HAP-1 (cell line): ENCODE measurements at regions not wholly inside any gene's neighbourhood (a gene's known extent, or its start where the extent isn't known, plus 50 kb on each side); places are given as distances from the start of the nearest gene placed in this dataset.
A peak's percentile ranks its signal among the peaks of the same experiment; 100 is the strongest.

ENCODE experiments used
- DNase-seq, 2 experiments: peaks; one replicate each; pipeline ENCODE4 v3.0.0-alpha.2; 2016 to 2020; ENCODE audit warnings: low spot score in 2 of 2
- H3K27me3 ChIP-seq: fragments of 250-450 bp; sonication (Bioruptor Pico); 2 replicates; pipeline ENCODE4 v1.5.1; 2020; ENCODE audit warnings: low read depth, mild to moderate bottlenecking, moderate library complexity
- H3K36me3 ChIP-seq: fragments of 250-450 bp; sonication (Bioruptor Pico); replicated peaks from 2 replicates; pipeline ENCODE4 v1.5.1; 2020; ENCODE audit warnings: mild to moderate bottlenecking
- H3K4me1 ChIP-seq: fragments of 250-450 bp; sonication (Bioruptor Pico); 2 replicates; pipeline ENCODE4 v1.5.1; 2020; ENCODE audit warnings: mild to moderate bottlenecking
- H3K4me3 ChIP-seq: fragments of 250-450 bp; sonication (Bioruptor Pico); 2 replicates; pipeline ENCODE4 v1.5.1; 2020; ENCODE audit warnings: mild to moderate bottlenecking, moderate library complexity
- H3K9me3 ChIP-seq: fragments of 250-450 bp; sonication (Bioruptor Pico); 2 replicates; pipeline ENCODE4 v1.5.1; 2020; ENCODE audit warnings: mild to moderate bottlenecking, moderate library complexity
- in situ Hi-C: fragments of 300-500 bp; cut with MboI; formaldehyde crosslinking; loops from 3 replicates; pipeline ENCODE4 v1.14.3; 2020; ENCODE audit warnings: low sequenced_read_pairs, inconsistent platforms, mixed read lengths

DNA sequence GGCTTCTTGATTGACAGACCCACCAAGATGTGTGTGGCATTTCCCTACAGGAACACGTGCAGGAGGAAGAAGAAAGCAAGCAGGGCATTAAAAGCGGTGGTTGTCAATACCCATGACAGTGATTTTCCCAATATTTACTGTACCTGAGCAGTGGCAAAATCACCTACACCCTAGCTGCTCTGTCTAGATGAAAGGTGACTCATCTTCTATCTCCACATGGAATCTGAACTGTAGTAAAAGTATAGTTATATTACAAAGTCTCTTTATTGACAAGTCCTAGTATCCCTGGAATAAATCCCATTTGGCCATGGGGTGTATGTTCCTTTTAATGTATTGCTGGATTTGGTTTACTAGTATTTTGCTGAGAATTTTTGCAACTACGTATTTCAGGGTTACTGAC is 458.8 kb upstream of the SORCS1 start:
- DNase-seq, result no peak
- no peak overlapping the region for H3K4me3 ChIP-seq
- H3K9me3 ChIP-seq, result no peaks in the 10 kb centered on the region
- H3K36me3 ChIP-seq, result no peaks in the 10 kb centered on the region
- in situ Hi-C loops, result no loop called here
- H3K4me1 ChIP-seq, result peaks cover 7% of the 10 kb centered on the region
- H3K27me3 ChIP-seq, result no peaks in the 10 kb centered on the region

DNA sequence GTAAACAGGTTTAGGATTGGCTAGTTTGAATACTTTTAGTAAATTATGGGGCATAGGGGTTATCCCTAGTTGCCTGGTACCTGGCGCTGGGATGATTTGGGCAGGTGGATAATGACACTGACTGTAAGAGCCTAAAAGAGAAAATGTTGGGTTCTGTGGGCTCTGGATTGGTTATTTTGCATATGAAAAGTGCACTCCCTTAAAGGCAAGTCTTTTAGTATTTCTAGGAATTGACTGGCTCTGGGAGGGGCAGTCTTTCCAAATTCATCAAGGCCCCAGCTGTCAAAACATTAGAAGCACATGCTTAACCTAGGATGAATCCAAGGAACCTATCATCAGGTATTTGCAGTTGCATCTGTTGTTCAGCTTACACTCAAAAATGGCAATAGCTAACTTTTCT is 454.6 kb upstream of the SORCS1 start:
- no peaks in the 10 kb centered on the region for H3K36me3 ChIP-seq
- no peaks in the 10 kb centered on the region for H3K9me3 ChIP-seq
- DNase-seq, result no peak
- no peak overlapping the region for H3K4me3 ChIP-seq
- peaks cover 23% of the 10 kb centered on the region for H3K4me1 ChIP-seq
- H3K27me3 ChIP-seq, result no peaks in the 10 kb centered on the region
- in situ Hi-C loops, result no loop called here

DNA sequence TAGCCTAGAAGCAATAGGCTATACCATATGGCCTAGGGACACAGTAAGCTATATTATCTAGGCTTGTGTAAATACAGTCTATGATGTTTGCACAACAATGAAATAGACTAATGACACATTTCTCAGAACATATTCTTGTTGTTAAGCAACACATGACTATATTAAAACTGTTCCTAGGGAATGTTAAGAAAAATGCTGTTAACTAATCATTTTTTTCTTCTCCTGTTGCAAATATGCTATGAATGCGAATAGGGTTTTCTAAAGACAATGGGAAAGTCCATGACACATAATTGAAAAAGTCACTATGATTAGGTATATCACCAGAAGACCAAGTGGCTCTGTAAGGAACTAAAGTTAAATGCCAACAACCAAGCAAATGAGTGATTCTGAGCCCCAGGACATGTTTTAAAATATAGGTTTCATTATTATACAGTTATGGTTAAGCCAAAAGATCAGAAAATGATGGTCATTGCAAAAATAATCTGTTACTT is 454.0 kb upstream of the SORCS1 start:
- DNase-seq, result peak in 1 of 2 experiments; percentile 17
- Histone ChIP-seq H3K4me3 (no peak overlapping the region), H3K9me3 (no peaks in the 10 kb centered on the region), H3K4me1 (peaks cover 29% of the 10 kb centered on the region), H3K36me3 (no peaks in the 10 kb centered on the region), H3K27me3 (no peaks in the 10 kb centered on the region)
- in situ Hi-C loops, result no loop called here

DNA sequence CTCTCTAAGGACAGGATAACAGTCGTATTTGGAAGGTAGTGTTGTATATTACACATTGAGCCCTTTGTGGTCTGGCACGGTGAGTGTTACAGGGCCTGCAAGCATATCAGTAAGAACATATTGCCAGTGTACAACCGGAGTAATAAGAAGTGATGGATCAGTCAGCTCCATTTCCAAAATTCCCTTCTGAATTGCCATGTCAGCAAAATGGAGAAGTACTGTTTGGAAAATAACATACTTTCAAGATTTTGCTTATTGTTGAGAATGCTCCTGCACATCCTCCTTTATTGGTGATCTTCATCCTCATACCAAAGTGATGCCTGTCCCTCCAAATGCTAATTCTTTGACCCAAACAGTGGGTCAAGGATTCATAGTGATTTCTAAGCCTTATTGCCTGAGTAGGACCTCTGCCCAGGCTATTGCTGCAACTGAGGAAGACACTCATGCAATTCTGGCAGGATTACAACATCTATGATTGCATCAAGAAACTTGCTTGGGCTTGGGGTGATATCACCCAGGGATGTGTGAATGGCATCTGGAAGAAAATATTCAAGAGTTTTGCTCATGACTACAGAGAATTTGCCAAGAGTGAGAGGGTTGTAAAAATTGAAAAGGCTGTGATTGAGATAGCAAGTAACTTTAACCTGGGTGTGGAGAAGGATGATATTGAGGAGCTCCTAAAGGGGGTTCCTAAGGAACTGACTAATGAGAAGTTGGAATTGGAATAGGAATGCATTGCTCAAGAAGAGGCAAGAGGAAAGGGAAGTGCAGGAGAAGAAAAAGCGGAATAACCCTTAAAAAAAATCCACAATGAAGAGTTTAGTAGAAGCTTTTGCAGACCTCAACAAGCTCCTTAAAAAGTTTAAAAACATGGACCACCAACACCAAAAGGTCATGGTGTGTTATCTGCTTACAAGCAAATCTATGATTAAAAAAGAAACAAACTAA is 452.2 kb upstream of the SORCS1 start:
- H3K9me3 ChIP-seq, result no peaks in the 10 kb centered on the region
- no peak overlapping the region for H3K4me3 ChIP-seq
- DNase-seq, result no peak
- in situ Hi-C loops, result no loop called here
- H3K4me1 ChIP-seq, result peaks cover 34% of the 10 kb centered on the region
- no peaks in the 10 kb centered on the region for H3K27me3 ChIP-seq
- H3K36me3 ChIP-seq, result no peaks in the 10 kb centered on the region

DNA sequence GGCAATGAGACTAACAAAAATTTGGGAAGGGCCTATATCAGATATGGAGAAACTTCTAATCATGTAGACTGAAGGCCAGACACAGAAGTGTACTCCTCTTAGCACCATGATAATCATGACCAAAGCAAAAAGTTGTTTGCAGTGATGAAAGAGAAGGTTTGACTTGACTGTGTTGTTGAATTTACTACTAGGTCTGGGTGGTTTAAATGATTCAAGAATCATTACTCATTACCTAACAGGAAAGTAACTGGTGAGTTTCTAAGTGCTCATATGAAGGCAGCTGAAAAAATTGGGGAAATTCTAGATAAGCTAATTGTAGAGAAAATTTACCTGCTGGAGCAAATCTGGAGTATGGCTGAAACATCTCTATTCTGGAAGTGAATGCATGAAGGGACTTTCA is 451.5 kb upstream of the SORCS1 start:
- in situ Hi-C loops, result no loop called here
- no peak for DNase-seq
- H3K4me3 ChIP-seq, result no peak overlapping the region
- no peaks in the 10 kb centered on the region for H3K27me3 ChIP-seq
- H3K36me3 ChIP-seq, result no peaks in the 10 kb centered on the region
- peaks cover 37% of the 10 kb centered on the region for H3K4me1 ChIP-seq
- H3K9me3 ChIP-seq, result no peaks in the 10 kb centered on the region

DNA sequence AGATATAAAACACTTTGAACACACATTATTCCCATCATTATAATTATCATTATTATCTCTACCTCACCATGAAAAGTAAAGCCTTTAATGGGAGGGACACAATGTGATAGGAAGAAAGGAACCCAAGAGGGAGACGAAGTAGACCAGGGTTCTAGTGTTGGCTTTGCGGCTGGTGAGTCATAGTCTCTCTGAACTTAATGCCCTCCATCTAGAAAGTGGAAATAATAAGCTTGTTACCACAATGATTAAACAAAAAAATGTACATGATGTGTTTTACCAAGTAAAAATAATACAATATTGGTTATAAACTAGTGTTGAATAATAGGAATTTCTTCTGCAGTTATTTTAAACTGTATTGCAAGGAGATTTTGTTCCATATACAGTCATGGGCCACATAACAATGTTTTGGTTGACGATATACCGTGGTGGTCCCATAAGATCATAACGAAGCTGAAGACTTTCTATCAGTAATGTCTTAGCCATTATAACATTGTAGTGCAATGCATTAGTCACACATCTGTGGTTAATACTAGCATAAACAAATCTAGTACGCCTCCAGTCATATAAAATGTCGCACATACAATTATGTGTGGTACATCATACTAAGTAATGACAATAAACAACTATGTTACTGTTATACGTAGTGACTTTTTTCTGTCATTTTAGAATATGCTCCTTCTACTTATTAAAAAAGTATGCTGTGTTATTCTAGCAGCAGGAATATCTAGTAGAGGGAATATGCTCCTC is 450.6 kb upstream of the SORCS1 start:
- Histone ChIP-seq H3K4me3 (no peak overlapping the region), H3K9me3 (no peaks in the 10 kb centered on the region), H3K4me1 (peaks cover 42% of the 10 kb centered on the region), H3K27me3 (no peaks in the 10 kb centered on the region), H3K36me3 (no peaks in the 10 kb centered on the region)
- in situ Hi-C loops, result no loop called here
- DNase-seq, result peak in 1 of 2 experiments; percentile 35

DNA sequence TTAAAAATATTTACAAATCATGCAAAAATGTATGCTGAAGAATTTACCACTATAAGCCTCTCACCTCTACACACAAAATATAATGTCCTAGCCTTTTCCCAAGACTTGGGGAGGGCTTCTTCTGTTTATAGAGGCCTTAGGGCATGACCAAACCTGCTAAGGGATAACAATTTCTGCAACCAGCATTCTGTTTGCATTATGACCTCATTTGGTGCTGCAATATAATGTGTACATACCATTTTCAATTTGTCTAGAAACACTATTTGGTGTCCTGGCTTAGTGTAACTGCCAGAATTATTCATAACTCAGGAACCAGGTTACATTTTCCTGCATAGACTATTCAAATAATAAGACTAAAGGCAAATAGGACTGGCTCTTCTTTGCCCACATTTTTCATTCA is 446.6 kb upstream of the SORCS1 start:
- H3K4me1 ChIP-seq, result peaks cover 36% of the 10 kb centered on the region
- in situ Hi-C loops, result no loop called here
- H3K36me3 ChIP-seq, result no peaks in the 10 kb centered on the region
- no peaks in the 10 kb centered on the region for H3K27me3 ChIP-seq
- H3K9me3 ChIP-seq, result no peaks in the 10 kb centered on the region
- H3K4me3 ChIP-seq, result no peak overlapping the region
- no peak for DNase-seq

DNA sequence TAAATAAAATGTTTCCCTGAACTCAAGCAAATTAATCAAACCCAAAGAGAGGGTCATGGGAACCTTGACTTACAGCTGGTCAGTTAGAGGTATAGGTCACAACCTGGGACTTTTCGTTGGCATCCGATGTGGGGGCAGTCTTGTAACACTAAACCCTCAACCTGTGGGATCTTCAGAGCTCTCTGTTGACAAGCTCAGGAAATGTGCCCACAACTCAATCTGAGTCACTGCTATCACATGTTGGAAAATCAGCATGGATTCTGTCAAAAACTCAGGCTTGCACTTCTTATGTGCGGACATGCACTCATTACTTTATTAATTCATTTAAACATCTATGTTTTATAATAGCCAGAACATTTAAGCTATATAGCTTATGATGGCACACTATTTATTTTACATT is 424.6 kb upstream of the SORCS1 start:
- no peaks in the 10 kb centered on the region for H3K27me3 ChIP-seq
- peaks cover 5% of the 10 kb centered on the region for H3K4me1 ChIP-seq
- DNase-seq, result no peak
- no peak overlapping the region for H3K4me3 ChIP-seq
- H3K36me3 ChIP-seq, result no peaks in the 10 kb centered on the region
- H3K9me3 ChIP-seq, result no peaks in the 10 kb centered on the region
- in situ Hi-C loops, result no loop called here

DNA sequence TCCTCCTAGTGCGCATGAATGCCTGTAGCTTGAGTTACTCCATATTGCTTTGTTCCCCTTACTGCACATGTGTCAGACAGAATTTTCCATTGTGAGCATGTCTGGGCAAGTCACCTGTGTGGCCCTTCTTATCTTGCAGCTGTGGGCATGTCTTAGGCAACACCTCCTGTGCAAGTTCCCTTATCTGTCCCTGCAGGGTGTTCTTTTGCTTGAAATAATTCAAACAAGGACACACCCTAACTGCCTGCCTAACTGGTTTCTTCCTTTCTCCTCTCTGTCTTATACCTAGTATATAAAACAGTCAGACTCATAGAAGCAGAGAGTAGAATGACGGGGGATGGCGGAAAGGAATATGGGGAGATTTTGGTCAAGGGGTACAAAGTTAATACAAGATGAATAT is 421.1 kb upstream of the SORCS1 start:
- in situ Hi-C loops, result no loop called here
- Histone ChIP-seq H3K9me3 (no peaks in the 10 kb centered on the region), H3K27me3 (no peaks in the 10 kb centered on the region), H3K4me3 (no peak overlapping the region), H3K36me3 (no peaks in the 10 kb centered on the region), H3K4me1 (peaks cover 5% of the 10 kb centered on the region)
- no peak for DNase-seq

DNA sequence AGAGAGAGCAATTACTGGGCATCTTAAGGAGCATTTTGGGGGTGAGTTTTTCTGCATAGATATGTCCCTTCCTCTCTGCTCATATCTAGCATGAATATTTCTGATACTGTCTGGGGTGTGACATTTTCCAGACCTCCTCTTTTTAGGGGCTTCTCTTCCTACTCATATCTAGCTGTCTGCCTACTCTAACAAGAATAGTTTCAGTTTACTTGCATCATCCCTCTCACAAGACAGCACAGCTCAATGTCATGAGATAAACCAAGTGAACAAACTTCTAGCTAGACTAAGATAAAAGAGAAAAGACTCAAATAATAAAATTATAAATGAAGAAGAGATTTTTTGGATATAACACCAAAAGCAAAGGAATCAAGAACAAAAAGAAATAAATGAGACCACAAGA is 419.5 kb upstream of the SORCS1 start:
- in situ Hi-C loops, result no loop called here

DNA sequence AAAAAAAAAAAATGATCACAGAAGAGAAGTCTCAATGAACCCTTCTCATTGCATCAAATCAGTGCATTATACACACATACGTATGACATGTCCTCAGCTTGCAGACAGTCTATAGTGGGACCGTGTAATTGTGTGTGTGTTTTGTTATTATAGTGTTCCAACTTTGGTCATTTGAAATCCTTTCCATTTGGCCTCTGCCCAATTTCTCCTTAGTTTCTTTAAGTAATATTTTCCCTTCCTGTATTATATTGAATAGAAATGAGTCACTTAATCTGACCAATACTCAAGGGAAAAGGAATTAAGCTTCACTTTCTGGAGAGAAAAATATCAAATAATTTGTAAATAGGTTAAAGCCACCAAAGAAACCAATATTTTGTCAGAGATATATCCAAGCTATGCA is 415.5 kb upstream of the SORCS1 start:
- in situ Hi-C loops, result no loop called here
- Histone ChIP-seq H3K36me3 (no peaks in the 10 kb centered on the region), H3K4me1 (no peaks in the 10 kb centered on the region), H3K4me3 (no peak overlapping the region), H3K9me3 (no peaks in the 10 kb centered on the region), H3K27me3 (no peaks in the 10 kb centered on the region)
- DNase-seq, result no peak

More for the DNA sequence above, 419.5 kb upstream of the SORCS1 start:
- no peaks in the 10 kb centered on the region for H3K27me3 ChIP-seq
- no peaks in the 10 kb centered on the region for H3K9me3 ChIP-seq
- no peak for DNase-seq
- no peak overlapping the region for H3K4me3 ChIP-seq
- no peaks in the 10 kb centered on the region for H3K4me1 ChIP-seq
- no peaks in the 10 kb centered on the region for H3K36me3 ChIP-seq

DNA sequence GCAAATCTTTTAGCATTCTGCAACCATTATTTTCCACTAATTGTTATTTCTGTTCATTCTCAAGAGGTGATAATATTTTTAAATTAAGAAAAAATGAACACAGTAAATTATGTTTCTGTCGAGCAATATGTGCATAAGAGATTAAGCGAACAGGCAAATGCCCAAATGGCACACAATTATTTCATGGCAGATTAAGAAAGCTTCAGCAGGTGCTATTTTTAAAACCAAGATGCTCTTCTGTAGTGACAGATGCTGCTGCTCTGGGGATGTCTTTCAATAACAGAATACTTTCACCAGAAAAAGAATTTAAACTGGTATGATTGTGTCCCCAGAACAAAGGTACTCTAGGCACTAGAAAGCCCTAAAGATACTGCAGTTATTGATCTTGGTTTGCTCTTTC is 412.7 kb upstream of the SORCS1 start:
- no peaks in the 10 kb centered on the region for H3K36me3 ChIP-seq
- no peak overlapping the region for H3K4me3 ChIP-seq
- H3K9me3 ChIP-seq, result no peaks in the 10 kb centered on the region
- no peaks in the 10 kb centered on the region for H3K4me1 ChIP-seq
- no peak for DNase-seq
- in situ Hi-C loops, result no loop called here
- no peaks in the 10 kb centered on the region for H3K27me3 ChIP-seq

DNA sequence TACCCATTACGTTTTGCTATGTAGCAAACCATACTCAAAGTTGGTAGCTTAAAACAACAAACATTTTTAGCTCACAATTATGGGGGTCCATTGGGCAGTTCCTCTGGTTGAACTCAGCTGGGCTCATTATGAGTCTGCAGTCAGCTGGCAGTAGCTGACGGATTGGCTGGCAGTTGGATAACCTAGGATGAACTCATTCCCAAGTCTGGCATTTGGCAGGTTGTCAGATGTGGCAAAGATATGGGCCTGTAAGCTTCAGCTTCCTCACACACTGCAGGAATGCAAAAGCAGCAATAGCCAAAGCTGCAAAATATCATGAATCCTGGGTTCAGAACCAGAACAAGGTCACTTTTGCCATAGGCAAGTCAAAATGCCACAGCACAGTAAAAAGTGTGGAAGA is 412.2 kb upstream of the SORCS1 start:
- Histone ChIP-seq H3K36me3 (no peaks in the 10 kb centered on the region), H3K4me3 (no peak overlapping the region), H3K9me3 (no peaks in the 10 kb centered on the region), H3K27me3 (no peaks in the 10 kb centered on the region), H3K4me1 (no peaks in the 10 kb centered on the region)
- in situ Hi-C loops, result no loop called here
- no peak for DNase-seq

DNA sequence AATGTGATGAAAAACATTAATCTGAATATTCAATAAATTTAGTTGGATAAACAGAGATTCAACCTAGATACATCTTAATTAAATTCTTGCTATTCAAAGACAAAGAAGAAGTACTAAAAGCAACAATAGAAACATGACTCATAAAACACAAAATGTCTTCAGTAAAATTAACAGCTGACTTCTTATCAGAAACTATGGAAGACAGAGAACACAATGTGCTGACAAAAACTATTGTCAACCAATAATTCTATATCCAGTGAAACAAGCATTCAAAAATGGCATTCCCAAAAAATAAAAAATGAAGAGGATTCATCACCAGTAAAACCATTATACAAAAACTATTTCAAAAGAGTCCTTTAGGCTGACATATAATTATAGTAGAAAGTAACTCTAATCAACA is 400.5 kb upstream of the SORCS1 start:
- Histone ChIP-seq H3K4me3 (no peak overlapping the region), H3K27me3 (no peaks in the 10 kb centered on the region), H3K4me1 (no peaks in the 10 kb centered on the region), H3K36me3 (no peaks in the 10 kb centered on the region), H3K9me3 (no peaks in the 10 kb centered on the region)
- DNase-seq, result no peak
- in situ Hi-C loops, result no loop called here
